ENCODE measurements at regions not wholly inside any gene's neighbourhood (a gene's known extent, or its start where the extent isn't known, plus 50 kb on each side); places are given as distances from the start of the nearest gene placed in this dataset.
A peak's percentile ranks its signal among the peaks of the same experiment; 100 is the strongest.
"Not testable (repeated sequence)": the region's sequence is repeated elsewhere in the genome, so short reads cannot be mapped to it uniquely, and the experiment has no call there.

DNA sequence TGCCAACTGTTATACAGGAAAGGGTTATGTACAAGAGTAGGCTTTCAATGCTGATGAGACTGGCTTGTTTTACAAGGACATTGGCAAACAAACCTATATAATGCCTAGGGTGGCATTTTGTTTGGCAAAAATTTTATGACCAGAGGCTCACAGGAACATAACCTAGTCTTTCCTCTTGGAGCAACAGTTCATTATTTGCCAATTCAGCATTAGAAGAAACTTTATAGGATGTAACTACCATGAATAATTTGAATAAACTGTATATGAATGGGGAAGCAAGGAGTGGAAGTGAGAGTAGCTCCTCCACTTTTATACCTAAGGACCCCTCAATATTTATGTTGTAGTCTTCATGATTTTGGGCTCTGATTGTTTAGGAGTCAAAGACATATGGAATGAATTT lies 103.9 kb upstream of the WAC start:
- no peak for DNase-seq
- in situ Hi-C loops (cut with MboI; ENCODE audit: low pct_unique_long_range_greater_than_20kb, low sequenced_read_pairs) = no loop called here

DNA sequence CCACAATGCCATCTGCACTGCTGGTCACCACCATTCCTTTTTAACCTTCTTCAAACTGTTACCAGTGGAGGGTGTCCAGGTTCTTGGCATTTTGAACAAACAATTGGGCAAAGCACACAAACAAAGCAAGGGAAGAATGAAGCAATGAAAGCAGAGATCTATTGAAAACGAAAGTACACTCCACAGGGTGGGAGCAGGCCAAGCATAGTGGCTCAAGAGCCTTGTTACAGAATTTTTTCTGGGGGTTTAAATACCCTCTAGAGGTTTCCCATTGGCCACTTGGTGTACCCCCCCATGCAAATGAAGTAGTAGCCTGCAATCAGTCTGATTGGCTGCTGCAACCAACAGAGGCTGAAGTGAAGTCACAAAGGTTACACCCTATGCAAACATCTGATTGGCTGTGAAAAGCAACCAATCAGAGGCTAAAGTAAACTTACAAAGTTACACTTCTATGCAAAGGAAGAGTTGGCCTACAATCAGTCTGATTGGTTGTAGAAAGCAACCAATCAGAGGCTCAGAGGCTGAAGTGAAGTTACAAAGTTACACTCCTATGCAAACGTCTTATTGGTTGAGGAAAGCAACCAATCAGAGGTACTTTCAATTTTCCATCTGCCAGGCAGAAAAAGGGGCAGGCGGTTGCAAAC lies 103.2 kb upstream of the WAC start:
- in situ Hi-C loops (cut with MboI; ENCODE audit: low pct_unique_long_range_greater_than_20kb, low sequenced_read_pairs) = no loop called here
- no peak for DNase-seq

- in situ Hi-C loops (cut with MboI; ENCODE audit: low pct_unique_long_range_greater_than_20kb, low sequenced_read_pairs) = no loop called here
- no peak for DNase-seq
Observed at GRCh38 chr10:28431139-28431538, 101.8 kb upstream of the WAC start.

DNA sequence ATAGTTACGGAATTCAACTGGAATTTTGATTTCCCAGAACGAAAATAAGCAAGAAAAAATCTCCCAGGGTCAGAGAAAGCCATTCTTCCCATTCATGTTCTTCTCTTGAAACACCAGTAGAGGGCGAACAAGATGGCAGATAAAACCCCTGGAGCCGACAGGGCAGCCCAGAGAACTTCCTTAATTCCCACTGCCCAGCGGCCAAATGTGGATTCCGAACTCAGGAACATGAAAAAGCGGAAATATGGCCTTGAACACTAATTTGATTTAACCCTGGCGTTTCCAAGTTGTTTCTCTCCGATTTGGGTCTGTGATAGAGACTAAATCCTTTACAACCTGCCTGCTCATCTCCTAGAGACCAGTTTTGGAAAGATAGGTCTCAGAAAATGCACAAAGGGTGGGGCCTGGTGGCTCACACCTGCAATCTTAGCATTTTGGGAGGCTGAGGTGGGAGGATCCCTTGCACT lies 100.7 kb upstream of the WAC start:
- peak; percentile 74 for DNase-seq
- in situ Hi-C loops (cut with MboI; ENCODE audit: low pct_unique_long_range_greater_than_20kb, low sequenced_read_pairs) = no loop called here

GRCh38 chr10:28434063-28434462 lies 98.9 kb upstream of the WAC start:
- in situ Hi-C loops (cut with MboI; ENCODE audit: low pct_unique_long_range_greater_than_20kb, low sequenced_read_pairs) = no loop called here
- DNase-seq = no peak

- no peak for DNase-seq
- in situ Hi-C loops (cut with MboI; ENCODE audit: low pct_unique_long_range_greater_than_20kb, low sequenced_read_pairs) = no loop called here
Observed at GRCh38 chr10:28442403-28442802, 90.5 kb upstream of the WAC start.

- in situ Hi-C loops (cut with MboI; ENCODE audit: low pct_unique_long_range_greater_than_20kb, low sequenced_read_pairs) = no loop called here
- no peak for DNase-seq
Observed at GRCh38 chr10:28444031-28444430, 88.9 kb upstream of the WAC start.

GRCh38 chr10:28445516-28445915 lies 87.4 kb upstream of the WAC start:
- in situ Hi-C loops (cut with MboI; ENCODE audit: low pct_unique_long_range_greater_than_20kb, low sequenced_read_pairs) = no loop called here
- no peak for DNase-seq

DNA sequence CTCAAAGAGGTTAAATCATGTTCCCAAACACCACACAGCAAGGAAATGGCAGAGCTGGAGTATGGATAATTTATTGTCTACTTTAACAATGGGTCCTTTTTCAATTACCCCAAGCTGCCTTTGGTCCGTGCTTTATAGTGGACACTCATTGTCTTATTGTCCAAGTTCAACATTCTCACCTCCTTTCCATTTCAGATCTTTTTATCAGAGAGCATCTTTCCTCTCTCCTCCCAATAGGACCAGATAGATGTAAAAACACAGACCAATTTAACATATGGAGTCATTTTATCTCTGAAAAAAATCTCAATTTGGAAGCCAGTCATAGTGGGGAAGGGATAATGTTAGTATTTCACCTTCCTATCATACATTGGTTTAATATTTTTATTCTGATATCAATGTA lies 83.5 kb upstream of the WAC start:
- DNase-seq = no peak
- in situ Hi-C loops (cut with MboI; ENCODE audit: low pct_unique_long_range_greater_than_20kb, low sequenced_read_pairs) = no loop called here

- in situ Hi-C loops (cut with MboI; ENCODE audit: low pct_unique_long_range_greater_than_20kb, low sequenced_read_pairs) = no loop called here
- no peak for DNase-seq
Observed at GRCh38 chr10:28449926-28450325, 83.0 kb upstream of the WAC start.

DNA sequence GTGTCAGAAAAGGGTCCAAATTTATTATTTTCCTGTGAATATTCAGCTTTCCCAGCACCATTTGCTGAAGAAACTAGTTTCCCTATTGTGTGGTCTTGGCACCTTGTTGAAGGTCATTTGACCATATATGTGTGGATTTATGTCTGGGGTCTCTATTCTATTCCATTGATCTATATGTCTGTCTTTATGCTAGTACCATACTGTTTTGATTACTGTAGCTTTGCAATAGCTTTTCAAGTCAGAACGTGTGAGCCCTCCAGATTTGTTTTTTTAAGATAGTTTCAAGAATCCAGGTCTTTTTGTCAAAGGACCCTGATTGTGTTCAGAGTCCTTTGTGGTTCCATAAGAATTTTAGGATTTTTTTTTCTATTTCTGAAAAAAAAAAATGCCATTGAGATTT lies 79.0 kb upstream of the WAC start:
- no peak for DNase-seq
- in situ Hi-C loops (cut with MboI; ENCODE audit: low pct_unique_long_range_greater_than_20kb, low sequenced_read_pairs) = no loop called here

GRCh38 chr10:28457110-28457509 lies 75.8 kb upstream of the WAC start:
- in situ Hi-C loops (cut with MboI; ENCODE audit: low pct_unique_long_range_greater_than_20kb, low sequenced_read_pairs) = no loop called here
- DNase-seq = no peak

GRCh38 chr10:28457873-28458272 lies 75.0 kb upstream of the WAC start:
- DNase-seq; in situ Hi-C loops (cut with MboI; ENCODE audit: low pct_unique_long_range_greater_than_20kb, low sequenced_read_pairs): not testable (repeated sequence)

DNA sequence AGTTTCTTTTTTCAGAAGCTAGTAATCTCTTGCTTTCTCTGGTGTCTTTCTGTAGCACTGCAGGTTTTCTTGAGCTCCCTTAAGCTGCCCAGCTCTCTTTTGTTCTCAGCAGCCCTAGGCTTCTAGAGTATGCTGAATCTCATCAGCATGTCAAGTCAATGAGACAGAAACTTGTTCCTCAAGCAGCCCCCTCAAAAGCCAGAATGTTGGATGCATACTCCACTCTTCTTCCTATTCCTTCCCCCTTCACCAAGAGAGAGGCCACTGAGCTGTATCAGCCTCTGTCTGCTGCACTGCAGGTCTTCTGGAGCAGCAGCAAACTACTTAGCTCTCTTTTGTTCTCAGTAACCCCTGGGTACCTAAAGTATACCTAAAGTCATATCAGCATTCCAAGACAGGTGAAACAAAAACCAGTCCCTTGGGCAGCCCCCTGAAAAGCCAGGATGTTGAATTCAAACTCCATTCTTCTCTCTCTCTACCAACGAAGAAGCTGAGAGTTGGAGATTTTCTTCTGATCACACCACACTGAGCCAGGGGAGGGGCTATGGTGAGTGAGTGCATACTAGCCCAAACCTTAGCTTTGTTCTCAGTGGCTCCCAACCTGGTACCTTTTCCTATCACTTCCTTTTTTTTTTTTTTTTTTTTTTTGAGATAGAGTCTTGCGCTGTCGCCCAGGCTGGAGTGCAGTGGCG lies 73.3 kb upstream of the WAC start:
- in situ Hi-C loops (cut with MboI; ENCODE audit: low pct_unique_long_range_greater_than_20kb, low sequenced_read_pairs) = no loop called here
- DNase-seq = no peak

- in situ Hi-C loops (cut with MboI; ENCODE audit: low pct_unique_long_range_greater_than_20kb, low sequenced_read_pairs) = no loop called here
- no peak for DNase-seq
Observed at GRCh38 chr10:28463141-28463540, 69.8 kb upstream of the WAC start.

DNA sequence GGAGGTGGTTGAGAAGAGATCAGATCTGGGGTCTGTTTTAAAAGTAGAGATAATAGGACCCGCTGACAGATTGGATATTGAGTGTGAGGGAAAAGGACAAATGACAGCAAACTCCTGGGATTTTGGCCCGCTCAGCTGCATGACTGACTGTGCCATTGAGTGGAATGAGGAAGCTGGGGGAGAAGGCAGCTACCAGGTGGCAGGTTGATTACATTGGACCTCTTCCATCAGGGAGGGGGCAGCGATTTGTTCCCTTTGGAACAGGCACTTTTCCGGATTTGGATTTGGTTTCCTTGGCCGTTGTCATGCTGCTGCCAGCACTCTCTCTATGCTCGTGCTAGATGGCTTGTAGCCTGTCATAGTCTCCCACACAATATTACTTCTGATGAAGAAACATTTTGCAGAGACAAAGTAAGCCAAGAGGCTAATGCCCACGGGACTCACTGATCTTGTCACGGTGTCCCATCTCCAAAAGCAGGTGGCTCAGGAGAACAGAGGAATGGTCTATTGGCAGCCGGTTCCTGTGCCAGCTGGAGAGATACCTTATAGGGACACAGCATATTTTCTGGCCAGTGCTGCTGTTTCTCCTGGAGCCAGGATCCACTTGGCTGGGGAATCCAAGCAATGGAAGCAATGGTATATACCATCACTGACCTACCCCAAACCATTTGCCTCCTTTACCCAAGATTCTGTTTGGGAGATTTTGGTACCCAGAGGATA lies 69.1 kb upstream of the WAC start:
- in situ Hi-C loops (cut with MboI; ENCODE audit: low pct_unique_long_range_greater_than_20kb, low sequenced_read_pairs) = no loop called here
- DNase-seq = peak; percentile 1

DNA sequence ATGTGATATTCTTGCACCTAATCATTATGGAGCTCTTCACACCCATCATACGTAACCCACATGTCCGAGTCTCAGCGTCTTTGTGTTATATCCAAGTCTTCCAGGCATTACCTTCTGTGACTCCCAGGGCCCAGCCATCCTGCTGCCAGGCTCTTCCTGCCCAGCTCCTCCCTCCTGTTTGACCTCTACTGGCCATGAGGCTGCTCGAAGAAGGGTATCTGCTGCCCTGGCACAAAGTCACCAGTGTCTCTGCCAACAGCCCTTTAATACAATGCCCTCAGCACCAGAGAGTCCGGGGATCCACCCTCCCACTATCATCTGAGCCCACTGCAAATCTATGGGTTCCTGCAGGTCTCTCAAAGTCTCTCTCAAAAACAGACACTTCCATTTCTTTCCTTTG lies 65.3 kb upstream of the WAC start:
- in situ Hi-C loops (cut with MboI; ENCODE audit: low pct_unique_long_range_greater_than_20kb, low sequenced_read_pairs) = no loop called here
- DNase-seq = no peak

- DNase-seq = no peak
- in situ Hi-C loops (cut with MboI; ENCODE audit: low pct_unique_long_range_greater_than_20kb, low sequenced_read_pairs) = no loop called here
Observed at GRCh38 chr10:28468707-28469483, 64.0 kb upstream of the WAC start.

GRCh38 chr10:28470873-28471651 lies 61.9 kb upstream of the WAC start:
- in situ Hi-C loops (cut with MboI; ENCODE audit: low pct_unique_long_range_greater_than_20kb, low sequenced_read_pairs) = no loop called here
- no peak for DNase-seq
